Breast epithelium (tissue), 3 donors: ENCODE measurements at regions not wholly inside any gene's neighbourhood (a gene's known extent, or its start where the extent isn't known, plus 50 kb on each side); places are given as distances from the start of the nearest gene placed in this dataset.
A peak's percentile ranks its signal among the peaks of the same experiment; 100 is the strongest.

Experiments used
- POLR2A ChIP-seq: fragments of 450-650 bp; IDR thresholded peaks from one replicate; pipeline ENCODE4 v1.6.1; 2016; ENCODE audit warnings: antibody characterized with exemption, mild to moderate bottlenecking, moderate library complexity
- POLR2AphosphoS5 ChIP-seq, 3 donors: sonication (generic); formaldehyde crosslinking; IDR thresholded peaks; one replicate each; pipeline ENCODE4 v1.6.1; 2017; ENCODE audit warnings: antibody characterized with exemption in 3 of 3
- TF ChIP-seq, protein P1 (sequence below), 3 donors: fragments of 450-650 bp; IDR thresholded peaks; one replicate each; pipeline ENCODE4 v1.5.1; 2016 to 2017; ENCODE audit warnings: antibody characterized with exemption in 3 of 3, mild to moderate bottlenecking in 3 of 3, moderate library complexity in 3 of 3

GRCh38 chr1:204806943-204807687 is 63.5 kb upstream of the NFASC start:
- TF ChIP-seq, protein P1, sequence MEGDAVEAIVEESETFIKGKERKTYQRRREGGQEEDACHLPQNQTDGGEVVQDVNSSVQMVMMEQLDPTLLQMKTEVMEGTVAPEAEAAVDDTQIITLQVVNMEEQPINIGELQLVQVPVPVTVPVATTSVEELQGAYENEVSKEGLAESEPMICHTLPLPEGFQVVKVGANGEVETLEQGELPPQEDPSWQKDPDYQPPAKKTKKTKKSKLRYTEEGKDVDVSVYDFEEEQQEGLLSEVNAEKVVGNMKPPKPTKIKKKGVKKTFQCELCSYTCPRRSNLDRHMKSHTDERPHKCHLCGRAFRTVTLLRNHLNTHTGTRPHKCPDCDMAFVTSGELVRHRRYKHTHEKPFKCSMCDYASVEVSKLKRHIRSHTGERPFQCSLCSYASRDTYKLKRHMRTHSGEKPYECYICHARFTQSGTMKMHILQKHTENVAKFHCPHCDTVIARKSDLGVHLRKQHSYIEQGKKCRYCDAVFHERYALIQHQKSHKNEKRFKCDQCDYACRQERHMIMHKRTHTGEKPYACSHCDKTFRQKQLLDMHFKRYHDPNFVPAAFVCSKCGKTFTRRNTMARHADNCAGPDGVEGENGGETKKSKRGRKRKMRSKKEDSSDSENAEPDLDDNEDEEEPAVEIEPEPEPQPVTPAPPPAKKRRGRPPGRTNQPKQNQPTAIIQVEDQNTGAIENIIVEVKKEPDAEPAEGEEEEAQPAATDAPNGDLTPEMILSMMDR (IDR thresholded peaks at IDR 0.05): peak; percentile 91 to 98 (median 92)
- no peak for TF ChIP-seq POLR2A
- no peak for TF ChIP-seq POLR2AphosphoS5 (IDR thresholded peaks at IDR 0.05)
